ENCODE measurements at regions not wholly inside any gene's neighbourhood (a gene's known extent, or its start where the extent isn't known, plus 50 kb on each side); places are given as distances from the start of the nearest gene placed in this dataset.
"Not testable (repeated sequence)": the region's sequence is repeated elsewhere in the genome, so short reads cannot be mapped to it uniquely, and the experiment has no call there.

DNA sequence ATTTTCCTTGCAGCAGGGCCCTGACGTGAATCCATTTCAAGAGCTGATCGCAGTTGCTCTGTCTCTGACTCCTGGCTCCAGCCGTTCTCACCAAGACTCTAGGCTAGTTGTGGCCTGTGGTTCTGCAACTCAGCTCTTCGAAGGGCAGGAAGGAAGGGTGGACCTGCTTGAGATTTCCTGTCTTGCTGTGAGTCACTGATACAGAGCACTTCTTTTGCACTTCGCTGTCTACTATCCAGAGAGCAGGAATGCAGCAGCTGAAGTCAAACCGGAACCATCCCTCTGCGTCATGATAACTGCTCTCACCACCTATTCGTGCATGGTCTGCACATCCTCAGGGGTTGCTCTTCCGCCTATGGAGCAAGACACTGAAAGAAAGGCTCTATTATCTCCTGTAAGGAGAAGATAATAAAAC is 59.7 kb downstream of the RAP2B start:
- DNase-seq (ENCODE audit: low read depth), result peak; percentile 32

DNA sequence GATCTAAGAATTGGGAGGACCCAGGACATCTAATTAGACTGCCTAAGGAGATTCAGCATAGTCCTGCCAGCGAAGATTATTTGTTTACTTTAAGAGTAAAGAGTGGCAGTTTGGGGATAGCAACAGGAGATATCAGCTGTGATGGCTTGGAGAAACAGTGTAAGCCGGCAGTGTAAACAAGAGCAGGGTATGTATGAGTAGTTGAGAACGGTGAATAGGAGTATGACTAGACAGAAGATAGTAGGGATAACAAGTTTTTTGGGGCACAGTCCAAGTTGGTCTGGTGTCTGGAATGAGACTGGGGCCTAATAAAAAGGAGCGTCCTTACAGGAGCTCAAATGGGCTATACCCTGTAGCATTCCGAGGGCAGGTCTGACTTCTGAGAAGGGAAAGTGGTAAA is 64.9 kb downstream of the RAP2B start:
- not testable (repeated sequence) for DNase-seq (ENCODE audit: low read depth)

DNA sequence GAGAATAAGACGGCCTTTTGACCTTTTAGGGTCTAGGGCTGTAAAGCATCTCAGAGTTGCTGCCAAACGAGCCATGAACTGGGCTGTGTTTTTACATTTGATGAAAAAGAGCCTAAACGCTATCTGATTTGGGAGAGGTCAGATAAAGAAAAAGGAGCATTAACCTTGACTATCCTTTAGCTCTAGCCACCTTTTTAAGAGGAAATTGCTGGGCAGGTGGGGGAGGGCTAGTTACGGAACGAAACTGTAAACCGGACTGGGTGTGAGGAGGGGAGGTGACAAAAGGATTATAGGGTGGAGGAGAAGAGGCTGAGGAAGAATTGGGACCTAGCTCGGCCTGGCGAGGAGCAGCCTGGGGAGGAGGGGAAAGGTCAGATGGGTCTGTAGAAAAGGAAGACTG is 68.4 kb downstream of the RAP2B start:
- not testable (repeated sequence) for DNase-seq (ENCODE audit: low read depth)

DNA sequence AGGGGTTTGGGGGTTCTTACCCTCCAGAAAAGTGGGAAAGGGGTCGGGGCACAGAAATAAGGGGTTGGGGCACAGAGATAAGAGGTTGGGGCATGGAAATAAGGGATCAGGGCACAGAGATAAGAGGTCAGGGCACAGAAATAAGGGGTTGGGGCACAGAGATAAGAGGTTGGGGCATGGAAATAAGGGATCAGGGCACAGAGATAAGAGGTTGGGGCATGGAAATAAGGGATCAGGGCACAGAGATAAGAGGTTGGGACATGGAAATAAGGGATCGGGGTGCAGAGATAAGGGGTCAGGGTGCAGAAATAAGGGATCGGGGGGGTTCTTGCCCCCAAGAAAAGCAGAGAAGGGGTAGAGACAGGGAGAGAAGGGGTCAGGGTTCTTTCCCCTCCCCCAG is 69.2 kb downstream of the RAP2B start:
- DNase-seq (ENCODE audit: low read depth), result not testable (repeated sequence)

DNA sequence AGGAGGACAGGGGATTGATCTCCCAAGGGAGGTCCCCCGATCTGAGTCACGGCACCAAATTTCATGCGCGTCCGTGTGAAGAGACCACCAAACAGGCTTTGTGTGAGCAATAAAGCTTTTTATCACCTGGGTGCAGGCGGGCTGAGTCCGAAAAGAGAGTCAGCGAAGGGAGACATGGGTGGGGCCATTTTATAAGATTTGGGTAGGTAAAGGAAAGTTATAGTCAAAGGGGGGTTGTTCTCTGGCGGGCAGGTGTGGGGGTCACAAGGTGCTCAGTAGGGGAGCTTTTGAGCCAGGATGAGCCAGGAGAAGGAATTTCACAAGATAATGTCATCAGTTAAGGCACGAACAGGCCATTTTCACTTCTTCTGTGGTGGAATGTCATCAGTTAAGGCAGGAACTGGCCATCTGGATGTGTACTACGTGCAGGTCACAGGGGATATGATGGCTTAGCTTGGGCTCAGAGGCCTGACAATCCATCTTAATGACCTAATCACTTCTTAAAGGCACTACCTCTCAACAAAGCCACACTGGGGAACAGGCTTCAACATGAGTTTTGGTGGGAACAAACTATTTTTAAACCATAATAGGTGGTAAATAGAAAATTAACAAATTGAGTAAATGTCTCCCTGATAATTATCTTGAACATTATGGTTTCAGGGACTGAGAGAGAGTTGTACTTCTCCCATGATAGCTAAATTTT is 70.2 kb downstream of the RAP2B start:
- not testable (repeated sequence) for DNase-seq (ENCODE audit: low read depth)

DNA sequence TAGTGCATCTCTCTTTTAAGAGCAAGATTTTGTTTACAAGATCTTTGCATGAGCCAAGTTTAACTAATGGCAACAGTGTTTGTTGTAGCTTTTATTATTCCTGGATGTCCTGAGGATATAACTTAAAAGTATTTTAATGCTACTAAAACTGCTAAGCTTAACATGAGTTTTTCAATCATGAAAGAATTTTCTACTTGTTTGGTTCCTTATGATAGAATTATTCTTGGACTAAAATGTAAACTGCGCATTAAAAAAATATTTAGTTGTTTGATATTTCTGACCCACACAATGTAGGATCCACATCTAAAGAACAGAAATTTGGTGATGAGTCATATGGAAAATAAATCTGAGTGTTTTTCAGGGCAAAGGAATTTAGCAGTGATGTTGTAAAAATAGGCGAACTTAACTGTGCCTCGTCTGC is 70.8 kb downstream of the RAP2B start:
- DNase-seq (ENCODE audit: low read depth), result peak; percentile 83

DNA sequence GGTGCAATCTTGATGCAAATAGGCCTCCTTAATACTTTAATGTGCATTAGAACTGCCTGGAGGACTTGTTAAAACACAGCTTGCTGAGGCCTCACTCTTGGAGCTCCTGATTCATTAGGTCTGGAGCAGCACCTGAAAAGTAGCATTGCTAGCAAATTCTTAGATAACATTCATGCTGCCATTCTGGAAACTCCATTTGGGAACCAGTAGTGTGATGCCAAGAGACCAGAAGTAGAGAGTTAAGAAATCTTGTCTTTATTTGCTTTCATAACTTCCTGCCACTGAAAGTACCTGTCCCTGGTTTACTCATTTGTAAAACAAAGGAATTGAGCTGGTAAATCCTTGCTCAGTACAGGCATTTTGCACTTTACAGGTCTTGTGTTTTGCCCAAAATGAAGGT is 72.0 kb downstream of the RAP2B start:
- DNase-seq (ENCODE audit: low read depth), result no peak

DNA sequence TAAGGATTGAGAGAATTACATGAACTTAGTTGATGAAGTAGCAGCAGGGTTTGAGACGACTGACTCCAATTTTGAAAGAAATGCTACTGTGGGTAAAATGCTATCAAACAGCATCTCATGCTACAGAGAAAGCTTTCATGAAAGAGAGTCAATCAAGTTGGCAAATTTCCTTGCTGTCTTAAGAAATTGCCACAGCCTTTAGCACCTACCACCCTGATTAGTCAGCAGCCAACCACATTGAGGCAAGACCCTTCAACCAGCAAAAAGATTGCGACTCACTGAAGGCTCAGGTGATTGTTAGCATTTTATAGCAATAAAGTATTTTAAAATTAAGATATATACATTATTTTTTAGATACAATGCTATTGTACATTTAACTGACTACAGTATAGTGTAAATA is 80.9 kb downstream of the RAP2B start:
- no peak for DNase-seq (ENCODE audit: low read depth)

DNA sequence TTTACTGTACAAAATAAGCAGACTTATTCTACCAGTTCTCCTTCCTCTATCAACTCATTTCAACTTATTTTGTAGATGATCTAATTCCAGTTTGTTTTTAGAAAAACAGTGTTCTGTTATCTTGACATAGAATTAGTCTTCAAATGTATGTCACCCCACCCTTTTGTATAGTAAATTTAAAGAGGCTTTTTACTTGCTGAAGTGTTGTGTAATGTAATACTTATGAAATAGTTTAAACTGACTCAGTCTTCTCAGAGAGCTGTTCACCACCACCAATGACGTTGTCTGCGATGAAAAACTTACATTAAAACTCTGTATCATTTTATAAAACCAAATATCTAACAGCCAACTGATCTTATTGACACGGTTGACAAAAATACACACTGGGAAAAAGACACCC is 82.9 kb downstream of the RAP2B start:
- no peak for DNase-seq (ENCODE audit: low read depth)

DNA sequence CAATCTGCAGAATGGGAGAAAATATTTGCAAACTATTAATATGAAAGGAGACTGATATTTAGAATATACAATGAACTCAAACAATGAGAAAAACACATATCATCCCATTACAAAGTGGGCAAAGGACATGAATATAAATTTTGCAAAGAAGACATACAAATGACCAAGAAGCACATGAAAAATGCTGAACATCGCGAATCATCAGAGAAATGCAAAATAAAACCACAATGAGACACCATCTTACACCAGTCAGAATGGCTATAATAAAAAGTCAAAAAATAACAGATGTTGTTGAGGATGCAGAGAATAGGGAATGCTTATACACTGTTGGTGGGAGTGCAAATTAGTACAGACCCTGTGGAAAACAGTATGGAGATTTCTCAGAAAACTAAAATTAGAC is 83.6 kb downstream of the RAP2B start:
- no peak for DNase-seq (ENCODE audit: low read depth)

DNA sequence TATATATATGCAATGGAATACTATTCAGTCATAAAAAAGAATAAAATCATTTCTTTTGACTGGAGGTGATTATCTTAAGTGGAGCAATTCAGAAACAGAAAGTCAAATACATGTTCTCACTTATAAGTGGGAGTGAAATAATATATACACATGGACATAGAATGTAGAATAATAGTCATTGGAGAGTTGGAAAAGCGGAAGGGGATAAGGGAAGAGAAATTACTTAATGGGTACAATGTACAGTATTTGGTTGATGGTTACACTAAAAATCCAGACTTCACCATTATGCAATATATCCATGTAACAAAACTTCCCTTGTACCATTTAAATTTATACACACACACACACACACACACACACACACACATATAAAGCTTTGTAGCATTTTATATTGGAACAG is 84.3 kb downstream of the RAP2B start:
- DNase-seq (ENCODE audit: low read depth), result no peak

DNA sequence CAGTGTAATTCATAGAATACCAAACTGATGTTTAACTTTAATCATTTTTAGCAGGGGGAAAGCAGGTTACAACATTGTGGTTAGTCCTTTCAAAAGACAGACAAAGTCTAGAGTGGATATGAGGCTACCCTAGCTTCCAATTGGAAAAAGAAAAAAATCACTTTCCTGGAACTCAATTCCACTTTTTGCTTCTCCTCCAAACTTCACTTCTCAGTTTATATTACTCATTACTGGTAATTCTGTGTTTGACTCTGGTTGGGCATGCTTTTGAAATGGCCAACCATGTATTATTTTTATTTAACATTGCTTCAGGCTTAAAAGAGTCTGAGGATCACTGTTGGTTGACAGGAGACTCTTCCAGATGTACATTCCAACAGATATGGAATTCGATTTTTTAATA is 84.8 kb downstream of the RAP2B start:
- DNase-seq (ENCODE audit: low read depth), result peak; percentile 89

DNA sequence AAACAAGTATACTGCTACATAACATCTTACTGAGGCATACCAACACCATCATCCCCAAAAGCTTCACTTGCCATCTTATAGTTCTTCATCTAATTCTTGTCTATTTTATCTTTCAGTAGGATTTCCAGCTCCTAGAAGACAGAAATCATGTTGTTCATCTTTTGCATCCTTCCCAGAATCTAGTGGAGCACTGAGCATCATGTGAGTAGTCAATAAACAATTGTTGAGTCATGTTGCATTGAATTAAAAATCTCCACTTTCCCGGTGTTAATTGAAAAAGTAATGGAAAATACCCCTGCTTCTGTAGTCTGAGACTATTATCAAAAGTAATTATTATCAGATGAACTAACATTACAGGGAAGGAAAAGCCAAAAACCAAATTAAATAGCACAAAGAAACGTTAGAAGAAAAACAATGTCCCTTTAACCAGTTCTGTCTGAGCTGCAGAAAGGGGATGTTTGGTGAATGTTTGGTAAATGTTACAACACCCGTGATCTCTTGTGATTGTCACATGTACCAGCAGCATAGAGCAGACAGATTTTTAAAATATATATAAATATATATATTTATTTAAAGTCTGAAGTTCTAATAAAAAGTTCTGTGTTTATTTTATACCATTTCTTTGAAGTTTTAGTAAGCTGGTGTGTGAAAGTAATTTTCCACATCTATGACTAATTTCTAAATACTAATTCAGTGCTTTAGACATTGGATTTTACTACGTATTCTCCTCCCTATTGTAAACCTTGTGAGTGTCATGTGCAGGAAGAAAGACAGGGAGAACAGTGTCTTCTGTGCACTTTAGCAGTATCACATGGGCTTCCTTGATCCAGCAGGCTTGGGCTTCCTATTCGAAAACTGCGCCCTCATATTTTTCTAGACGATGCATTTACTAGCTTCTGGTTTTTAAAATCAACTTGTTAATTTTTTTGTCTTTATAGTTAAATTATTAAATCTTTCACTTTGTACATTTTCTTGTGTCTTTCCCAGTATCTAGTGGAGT is 85.6 kb downstream of the RAP2B start:
- no peak for DNase-seq (ENCODE audit: low read depth)

DNA sequence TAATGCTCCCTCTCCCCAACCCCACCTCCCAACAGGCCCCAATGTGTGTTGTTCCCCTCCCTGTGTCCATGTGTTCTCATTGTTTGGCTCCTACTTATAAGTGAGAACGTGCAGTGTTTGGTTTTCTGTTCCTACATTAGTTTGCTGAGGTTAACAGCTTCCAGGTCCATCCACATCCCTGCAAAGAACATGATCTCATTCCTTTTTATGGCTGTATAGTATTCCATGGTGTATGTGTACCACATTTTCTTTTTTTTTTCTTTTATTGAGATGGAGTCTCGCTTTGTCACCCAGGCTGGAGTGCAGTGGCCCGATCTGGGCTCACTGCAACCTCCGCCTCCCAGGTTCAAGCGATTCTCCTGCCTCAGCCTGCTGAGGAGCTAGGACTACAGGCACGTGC is 86.8 kb downstream of the RAP2B start:
- DNase-seq (ENCODE audit: low read depth), result not testable (repeated sequence)

DNA sequence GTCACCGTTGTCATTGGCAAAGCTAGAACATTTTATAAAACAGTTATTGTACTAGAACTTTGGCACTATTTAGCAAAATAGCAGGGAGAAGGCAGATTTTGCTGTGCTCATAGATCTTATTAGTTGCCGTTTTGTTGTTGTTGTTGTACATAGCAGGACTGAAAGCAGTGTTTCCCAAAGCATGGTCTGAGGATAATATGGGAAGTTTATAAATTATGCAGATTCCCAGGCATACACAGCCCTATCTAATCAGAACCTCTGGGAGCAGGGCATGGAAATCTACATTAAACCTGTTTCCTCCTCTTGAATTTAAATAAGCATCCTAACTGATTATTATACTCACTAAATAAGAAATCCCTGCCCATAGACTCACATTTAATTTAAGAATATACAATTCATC is 87.9 kb downstream of the RAP2B start:
- no peak for DNase-seq (ENCODE audit: low read depth)

DNA sequence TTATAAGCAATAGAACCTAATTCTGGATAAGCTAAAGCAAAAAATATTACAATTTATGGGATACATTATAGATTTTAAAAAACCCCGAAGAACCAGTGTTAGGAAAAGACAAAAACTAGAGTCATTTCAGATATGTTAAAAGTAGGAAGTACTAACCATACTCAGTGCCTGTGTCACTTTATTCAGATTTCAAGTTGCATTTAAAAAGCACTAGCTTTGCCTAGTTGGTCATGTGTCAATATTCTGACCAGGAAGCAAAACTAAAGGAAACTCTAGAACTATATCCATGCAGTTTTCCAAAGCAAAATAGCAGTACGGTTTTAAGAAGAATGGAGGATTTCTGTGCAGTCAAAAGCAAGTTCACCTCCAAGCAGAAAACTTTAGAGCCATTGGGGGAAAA is 88.4 kb downstream of the RAP2B start:
- DNase-seq (ENCODE audit: low read depth), result no peak

DNA sequence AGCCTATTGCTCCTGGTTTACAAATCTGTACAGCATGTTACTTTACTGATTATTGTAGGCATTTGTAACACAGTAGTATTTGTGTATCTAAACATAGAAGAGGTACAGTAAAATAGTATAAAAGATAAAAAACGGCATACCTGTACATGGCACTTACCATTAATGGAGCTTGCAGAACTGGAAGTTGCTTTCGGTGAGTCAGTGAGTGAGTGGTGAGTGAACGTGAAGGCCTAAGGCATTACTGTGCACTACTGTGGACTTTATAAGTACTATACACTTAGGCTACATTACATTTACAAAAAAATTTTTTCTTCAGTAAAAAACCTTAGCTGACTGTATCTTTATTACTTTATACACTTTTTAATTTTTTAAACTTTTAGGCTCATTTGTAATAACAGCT is 90.9 kb downstream of the RAP2B start:
- DNase-seq (ENCODE audit: low read depth), result no peak

DNA sequence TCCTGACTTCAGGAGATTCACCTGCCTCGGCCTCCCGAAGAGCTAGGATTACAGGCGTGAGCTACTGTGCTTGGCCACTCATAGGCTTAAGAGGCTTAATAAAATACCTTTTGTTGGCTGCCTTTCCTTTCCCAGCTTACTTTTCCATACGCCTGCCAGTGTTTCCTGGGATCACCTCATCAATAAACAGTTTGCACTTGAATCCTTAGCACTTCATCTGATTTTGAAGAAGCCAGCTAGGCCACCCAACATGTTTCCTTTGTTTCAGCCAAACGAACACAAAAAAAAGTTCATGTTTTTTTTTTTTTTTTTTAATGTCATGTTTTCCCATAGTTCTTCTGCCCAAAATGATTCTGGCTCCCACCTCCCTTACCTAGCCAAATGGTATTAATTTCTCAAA is 92.3 kb downstream of the RAP2B start:
- no peak for DNase-seq (ENCODE audit: low read depth)

DNA sequence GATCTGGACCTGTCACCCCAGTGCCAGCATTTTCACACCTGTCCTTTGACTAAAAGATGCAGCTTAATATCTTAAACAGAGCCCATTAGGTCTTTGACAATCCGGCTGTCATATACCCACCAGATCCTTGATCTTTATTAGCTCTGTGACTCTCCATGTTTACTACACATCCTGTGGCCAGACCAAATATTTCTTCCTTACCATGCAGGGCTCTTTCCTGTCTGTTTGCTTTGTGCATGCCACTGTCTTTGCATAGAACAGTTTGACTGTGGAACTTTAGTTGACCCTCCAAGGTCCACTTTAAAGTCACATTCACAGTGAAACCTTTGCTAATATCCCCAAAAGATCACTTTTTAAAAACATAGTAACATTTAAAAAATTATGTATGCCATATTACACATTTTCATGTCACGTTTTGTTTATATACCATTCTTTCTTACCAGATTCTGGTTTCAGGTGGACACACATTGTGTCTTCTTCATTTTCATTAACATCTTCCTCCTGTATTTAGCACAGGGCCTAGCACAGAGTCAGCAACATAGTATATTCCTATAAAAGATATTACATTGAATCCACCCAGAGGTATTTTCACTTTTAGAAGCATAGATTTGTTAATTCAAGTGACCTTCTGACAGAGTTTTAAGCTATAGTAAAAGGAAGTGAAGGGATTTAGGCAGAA is 95.8 kb downstream of the RAP2B start:
- DNase-seq (ENCODE audit: low read depth), result no peak

DNA sequence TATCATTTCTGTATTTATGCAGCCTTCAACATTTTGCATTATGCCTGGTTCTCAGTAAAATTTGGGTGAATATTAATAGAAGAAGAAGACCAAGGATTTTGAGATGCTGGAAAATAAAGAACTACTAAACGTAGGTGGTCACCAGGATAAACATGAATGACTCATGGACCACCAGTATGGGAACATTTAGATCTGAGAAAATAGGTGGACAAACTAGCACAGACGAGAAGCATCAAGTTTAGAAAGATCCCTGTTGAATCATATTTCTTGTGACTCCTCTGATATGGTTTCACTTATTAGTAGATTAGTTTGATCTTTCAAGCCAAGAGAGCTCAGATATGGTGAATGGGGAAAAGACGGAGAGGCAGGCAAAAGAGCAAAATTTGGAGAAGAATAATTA is 97.9 kb downstream of the RAP2B start:
- DNase-seq (ENCODE audit: low read depth), result no peak

DNA sequence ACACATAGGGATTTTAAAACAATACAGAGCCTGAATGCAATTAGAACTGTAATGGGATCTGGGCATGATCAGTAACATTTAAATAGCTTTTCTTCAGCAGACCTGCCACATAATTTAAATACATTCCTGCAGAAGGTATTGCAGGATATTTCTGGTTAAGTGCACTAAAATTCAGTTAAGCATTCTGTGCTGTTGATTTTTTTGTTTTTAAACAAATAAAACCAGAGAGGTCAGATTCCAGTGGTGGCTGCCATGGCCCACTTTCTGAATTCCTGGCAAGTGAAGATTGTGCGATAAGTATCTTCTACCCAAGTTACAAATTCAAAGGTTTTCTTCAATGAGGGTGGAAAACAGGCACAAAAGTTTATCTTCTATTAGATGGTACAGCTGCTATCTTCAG is 98.7 kb downstream of the RAP2B start:
- no peak for DNase-seq (ENCODE audit: low read depth)

DNA sequence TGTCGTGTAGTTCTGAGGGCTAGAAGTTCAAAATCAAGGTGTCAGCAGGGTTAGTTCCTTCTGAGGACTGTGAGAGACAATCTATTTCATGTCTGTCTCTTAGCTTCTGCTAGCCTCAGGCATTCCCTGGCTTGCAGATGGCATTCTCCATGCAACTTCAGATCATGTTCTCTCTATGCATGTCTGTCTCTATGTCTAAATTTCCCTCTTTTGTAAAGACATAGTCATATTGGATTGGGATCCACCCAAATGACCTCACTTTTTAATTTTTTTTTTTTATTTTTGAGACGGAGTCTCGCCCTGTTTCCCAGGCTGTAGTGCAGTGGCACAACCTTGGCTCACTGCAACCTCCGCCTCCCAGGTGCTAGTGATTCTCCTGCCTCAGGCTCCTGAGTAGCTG is 104.6 kb downstream of the RAP2B start:
- no peak for DNase-seq (ENCODE audit: low read depth)
